ENCODE measurements at regions not wholly inside any gene's neighbourhood (a gene's known extent, or its start where the extent isn't known, plus 50 kb on each side); places are given as distances from the start of the nearest gene placed in this dataset.

DNA sequence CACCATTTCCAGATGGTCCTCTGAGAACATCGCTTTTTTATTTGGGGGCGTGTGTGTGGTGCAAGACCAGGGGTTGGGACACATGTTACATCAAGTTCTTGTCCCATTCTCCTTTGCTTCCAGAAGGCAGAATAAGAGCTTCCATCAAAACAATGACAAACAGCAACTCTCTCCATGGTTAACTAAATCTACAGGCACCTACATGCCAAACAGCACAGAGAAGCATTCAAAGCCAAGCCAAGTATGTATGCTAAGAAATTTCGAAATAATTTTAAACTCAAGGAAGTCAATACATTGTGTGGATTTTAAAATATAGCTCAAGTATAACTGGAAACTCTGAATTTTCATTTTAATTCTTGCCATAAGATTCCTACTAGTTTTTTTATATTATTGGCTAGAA, 105.6 kb downstream of the SEC61B start:
- no peak for DNase-seq

DNA sequence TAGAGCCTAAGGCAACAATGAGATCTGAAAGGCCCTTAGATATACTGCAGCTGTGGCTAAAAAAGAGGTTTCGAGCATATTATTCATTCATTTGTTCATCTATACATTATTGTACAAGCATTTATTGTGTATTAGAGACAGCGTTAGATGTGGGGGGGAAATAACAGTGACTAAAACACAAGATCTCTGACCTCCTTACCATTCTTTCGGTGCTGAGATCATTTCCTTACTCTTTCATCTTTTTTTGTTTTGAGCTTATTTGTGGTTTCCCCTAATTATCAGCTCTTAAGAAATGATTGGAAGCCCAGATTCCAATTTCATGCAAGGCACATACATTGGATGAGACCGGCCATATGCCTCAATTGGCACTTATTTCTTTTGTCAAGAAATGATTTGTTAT, 113.2 kb downstream of the SEC61B start:
- no peak for DNase-seq

DNA sequence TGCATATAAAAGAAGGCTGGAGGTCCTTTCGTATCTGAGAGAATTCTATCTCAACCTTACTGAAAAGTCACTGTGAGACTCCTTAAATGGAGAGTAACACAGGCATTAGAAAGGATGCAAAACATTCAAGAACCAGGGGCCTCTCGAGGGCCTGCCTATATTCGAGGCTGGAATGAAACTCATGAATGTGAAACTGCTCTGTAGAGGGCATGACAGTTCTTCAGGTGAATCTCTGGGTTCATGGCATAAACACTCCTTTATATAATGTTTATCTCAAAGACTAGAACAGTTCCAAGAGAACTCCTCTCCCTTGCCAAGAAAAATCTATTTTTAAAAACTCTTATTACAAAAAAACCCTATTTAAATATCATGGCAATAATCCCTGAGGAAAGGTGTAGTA, 113.9 kb downstream of the SEC61B start:
- DNase-seq, result no peak

DNA sequence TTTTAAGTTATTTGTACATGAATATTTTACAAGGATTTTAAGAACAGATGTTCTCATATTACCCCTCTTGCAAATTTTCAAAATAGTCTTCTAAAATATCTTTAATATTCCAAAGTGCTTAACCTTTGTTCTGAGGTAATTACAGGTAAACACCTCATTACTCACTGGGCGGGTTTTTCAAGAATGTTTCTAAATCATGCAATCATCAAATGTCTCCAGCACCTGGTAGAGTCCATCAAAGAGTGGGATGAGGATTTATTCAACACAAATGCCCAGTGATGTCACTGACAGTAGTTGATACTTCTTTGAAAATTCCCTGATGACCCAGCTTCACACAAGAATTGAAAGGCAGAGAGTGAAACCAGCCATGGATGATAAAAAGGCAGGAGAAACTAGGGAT, 114.4 kb downstream of the SEC61B start:
- DNase-seq, result no peak

DNA sequence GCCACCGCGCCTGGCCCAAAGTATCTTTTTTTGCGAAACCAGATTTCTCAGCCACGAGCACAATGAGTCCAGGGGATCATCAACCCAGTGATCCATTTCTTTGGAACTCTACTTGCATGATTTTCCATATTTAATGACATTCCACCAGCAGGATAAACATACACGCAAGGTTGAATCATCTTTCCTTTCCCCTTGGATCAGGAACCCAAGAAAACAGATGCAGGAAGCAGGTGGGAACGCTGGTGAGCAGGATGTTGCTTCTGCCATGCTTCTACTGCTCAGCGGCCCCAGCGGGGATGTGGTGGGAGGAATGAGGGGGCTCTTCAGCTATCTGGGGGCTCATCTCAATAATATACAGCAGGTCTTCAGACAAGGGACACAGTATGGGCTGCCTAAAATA, 118.2 kb downstream of the SEC61B start:
- no peak for DNase-seq

DNA sequence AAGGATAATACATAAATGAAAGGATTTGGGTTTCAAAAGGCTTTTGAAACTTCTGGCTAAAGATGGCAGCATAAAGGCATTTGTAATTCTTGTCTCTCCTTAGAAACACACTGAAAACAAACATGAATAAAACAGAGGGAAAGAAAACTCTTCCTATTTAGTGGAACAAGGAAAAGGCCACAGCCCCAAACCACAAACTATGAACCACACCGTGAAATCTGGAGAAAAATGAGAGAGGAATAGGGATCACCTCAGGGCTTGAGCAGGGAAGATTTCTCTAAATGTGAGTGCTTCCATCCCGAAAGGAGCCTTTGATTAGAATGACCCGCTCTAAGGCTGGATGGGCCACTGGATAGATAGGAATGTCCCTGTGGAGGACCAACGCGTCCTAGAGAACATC, 119.6 kb downstream of the SEC61B start:
- no peak for DNase-seq

DNA sequence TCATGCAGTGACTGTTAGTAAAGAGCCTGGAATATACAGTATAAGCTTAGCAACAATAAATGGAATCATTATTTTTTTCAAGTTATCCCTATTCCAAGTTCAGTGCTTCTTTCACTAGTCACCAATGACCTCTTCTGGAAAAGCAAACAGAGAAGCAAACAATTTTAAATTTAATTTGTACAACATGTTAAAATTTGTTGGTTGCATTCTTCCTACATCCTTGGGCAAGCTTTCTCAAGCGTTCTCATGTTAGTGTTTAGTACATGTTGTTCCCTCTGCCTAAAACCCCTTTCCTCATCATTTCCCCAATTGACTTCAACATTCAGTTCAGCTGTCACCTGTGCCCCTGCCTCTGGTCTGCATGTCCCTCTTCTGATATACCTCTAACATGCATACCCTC, 123.4 kb downstream of the SEC61B start:
- DNase-seq, result no peak

DNA sequence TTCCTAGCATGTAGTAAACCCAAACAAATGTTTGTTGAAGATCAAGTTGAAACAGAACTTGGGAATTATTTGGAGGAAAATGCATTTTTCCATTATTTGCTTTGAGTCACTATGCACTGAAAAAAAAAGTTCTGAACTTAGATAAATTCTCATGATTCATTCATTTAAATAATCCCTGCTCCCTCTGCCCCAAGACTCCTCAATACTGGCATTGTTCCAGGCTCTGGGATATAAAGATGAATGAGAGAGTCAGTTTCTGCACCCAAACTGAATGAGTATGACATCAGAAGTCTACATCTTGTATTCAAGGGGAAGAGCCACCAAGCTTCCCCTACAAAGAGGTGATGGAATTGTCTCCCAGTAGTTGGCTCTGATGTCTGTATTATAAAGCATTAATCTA, 123.9 kb downstream of the SEC61B start:
- no peak for DNase-seq

DNA sequence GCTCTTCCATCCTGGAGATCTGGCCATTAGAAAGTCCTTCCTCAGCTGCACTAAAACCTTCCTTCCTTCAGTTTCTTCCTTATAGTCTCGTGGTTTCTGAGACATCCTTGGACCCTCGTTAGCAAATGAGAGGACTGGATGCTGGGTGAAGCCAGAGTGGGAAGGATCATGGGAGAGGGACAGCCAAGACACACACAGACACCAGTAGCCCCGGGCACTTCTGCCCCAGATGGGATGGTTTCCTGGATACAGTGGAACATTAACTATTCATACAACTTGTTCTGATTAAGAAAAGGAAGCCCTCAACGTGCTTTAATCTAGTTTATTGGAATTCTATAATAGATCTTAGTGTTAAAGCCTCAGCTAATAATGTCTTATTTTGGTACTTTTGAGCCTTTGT, 125.5 kb downstream of the SEC61B start:
- DNase-seq, result no peak

DNA sequence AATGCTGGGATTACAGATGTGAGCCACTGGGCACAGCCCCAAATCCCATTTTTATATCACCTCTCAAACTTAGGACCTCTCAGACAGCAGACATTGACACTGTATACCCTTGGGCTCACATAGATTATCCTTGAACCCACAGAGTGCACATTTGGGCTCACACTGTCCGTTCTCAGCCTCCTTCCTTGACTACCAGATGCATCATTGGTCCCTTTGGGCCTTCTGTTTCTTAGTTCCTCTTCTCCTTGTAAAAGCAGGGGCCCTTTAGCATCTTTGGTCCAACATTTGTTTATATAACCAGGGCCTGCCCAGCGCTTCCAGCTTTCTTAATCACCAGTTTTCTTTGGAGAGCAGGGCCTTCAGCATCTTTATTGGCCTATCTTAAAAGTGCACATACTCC, 126.2 kb downstream of the SEC61B start:
- DNase-seq, result no peak

DNA sequence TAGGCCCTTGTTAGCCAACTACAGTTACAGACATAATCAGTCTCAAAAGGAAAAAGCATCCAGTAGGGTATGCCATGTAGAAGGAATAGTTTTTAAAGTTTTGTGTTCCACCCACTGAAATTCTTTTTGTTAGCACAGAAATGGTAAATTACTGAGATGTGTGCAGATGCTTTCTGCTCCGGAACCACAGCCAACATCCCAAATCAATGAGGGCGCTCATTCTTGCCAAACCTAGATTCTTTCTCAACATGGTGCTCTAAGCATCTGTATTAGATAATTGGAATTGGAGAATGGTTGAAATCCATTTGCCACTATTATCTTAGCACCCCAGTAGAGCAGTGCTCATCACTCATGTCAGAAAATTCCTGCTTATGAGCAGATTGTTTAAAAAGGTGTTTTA, 127.8 kb downstream of the SEC61B start:
- no peak for DNase-seq

DNA sequence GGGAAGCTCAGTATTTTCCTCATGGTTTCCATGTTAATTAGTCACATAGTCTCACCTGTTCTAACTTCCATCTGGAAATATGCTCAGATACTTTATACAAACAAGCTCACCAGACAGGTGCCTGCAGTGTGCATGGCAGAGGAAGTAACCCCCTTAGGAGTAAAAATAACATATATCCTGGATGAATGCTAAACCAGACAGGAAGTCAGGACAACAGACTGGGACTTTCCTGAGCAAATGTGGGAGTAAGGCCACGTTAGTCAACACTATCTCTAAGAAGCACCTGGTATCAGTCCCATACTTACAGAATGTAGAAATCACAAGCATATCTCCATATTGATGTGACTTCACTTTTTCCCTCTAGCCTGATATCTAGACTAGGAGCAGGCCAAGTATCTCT, 128.4 kb downstream of the SEC61B start:
- no peak for DNase-seq

DNA sequence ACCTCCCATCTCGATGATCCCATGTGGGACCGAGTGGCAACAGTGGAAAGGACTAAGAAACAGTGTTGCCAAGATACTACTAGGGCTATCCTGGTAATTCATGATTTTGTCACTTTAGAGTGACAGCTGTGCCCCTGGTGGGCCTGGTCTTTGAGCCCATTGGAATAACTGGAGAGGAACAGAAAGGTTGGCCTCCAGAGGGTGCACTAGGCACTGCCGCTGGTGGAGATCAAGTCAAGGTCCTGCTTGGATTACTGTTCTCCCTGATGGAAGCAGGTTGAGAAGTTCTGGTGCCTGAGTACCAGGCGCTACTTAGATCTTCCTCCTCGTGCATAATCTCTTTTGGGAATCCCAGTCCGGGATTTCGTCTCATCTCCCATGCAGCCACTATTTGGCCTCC, 129.6 kb downstream of the SEC61B start:
- DNase-seq, result no peak

DNA sequence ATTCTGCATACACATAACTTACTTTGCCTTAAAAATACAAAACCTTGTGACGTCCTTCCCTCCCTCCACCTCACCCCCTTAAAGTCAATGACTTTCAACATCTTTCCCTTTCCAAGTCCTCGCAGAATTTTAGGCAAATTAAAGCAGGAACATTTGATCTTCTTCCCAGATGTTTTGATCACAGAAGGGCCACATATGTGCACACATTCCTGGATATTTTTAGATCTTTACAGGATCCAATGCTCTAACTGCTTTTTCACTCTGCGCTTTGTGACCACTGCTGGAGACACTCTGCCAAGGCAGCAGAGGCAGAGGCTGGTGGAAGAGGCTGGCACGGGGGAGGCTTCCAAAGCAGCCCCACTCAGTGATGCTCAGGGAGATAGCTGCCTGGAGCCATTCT, 130.7 kb downstream of the SEC61B start:
- DNase-seq, result no peak

DNA sequence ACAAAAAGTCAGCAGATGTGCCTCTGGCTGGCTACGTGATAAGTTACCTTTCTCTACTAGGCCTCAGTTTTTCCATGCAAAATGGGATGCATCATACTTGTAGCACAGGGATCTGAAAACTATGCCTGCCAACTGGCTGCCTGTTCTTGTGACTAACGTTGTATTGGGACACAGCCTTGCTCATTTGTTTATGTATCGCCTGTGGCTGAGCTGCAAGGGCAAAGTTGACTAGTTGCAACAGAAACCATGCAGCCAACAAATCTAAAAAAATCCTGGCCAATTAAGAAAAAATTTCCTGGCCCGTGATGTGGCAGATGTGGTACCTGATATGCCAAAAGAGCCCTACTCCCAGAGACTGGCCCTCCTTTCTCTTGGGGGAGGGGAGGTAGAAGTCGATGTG, 131.3 kb downstream of the SEC61B start:
- DNase-seq, result no peak

DNA sequence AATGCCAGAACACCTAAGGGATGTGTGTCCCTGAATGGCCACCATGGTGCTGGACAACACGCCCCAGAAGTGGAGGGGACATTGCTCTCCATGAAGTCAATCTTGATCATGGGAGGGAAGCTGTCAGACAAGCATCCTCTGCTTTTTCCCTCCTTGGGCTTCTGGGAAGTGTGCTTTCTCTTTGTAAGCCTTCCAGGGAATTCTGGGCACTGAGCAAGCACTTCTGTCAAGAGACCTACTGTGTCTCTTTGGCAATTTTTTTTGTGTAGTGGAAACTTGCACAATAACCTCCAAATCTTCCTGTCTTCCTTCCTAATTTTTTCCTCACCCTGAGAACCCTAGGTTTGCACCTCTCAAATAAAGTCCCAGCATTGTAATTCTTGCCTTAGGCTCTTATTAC, 132.0 kb downstream of the SEC61B start:
- DNase-seq, result no peak

DNA sequence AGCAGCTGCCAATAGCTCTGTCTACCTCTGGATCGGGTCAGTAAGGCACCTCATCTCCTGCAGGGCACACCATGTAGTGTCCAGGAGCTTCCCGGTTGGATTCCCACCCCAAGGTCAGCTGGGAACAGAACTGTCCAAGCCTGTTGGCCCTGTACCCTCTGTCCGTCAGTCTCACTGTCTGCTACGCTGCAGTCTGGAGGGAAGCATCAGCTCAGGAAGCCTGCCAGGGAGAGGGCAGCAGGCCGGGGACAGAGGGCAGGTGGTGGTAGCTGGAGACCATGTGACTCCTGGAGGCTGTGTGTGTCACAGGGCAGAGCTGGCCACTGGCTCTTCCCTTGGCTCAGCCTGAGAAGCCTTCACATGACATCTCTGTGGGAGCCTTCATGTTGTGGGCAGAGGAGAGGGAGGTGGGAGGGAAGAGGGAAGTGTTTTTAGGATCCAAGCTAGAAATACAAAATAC, 134.5 kb downstream of the SEC61B start:
- no peak for DNase-seq

DNA sequence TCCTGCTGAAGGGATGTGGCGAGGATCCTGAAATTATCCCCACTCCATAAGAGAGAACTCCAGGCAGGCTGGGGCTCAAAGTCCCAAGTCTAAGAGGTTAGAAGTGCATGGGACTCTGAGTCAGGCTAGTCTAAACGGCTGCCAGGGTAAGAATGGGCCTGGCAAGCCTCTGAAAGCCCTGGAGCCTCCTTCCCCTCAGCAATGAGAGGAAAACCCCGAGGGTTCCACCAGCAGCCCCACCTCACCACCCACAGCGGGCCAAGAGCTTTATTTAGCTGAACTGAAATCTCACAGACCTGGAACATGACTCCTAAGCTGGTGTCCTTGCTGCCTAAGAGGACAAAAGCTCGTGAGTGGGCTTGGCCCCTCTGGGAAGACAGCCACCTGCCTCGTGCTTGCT, 135.5 kb downstream of the SEC61B start:
- DNase-seq, result no peak

DNA sequence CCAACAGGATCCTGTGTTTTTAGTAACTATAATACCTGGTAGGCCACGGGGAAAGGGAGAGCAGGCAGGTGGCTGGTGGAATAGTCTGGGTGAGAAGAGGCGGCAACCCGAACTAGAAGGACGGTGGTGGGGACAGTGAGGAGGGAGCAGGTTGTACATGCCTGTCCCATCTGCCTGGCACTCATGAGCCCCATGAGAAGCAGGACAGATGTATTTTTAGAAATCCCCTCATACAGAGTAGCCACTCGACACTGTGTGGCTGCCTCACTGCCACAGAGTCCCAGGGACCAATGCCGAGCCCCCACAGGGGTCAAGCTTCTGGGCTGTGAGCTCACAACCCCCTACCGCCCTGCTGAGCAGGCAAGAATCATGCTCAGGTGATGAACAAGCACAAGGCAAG, 136.6 kb downstream of the SEC61B start:
- DNase-seq, result no peak

DNA sequence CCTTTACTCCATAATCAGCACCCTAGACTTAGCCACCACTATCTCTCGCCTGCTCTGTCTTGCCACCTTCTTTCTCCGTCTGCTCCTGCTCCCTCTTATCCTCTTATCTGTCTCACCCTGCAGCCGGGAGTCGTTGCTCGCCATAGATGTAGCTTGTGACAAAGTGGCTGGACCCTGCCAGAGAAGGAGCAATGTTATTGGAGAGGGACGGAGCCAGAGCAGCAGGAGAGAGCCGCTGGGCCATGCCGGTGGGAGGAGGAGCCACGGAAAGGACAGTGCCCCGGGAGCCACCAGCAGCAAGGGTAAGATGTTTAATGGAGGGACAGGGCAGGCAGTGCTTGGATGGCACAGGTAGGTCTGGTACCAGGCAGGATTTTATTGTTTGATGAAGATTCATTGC, 137.3 kb downstream of the SEC61B start:
- DNase-seq, result no peak

DNA sequence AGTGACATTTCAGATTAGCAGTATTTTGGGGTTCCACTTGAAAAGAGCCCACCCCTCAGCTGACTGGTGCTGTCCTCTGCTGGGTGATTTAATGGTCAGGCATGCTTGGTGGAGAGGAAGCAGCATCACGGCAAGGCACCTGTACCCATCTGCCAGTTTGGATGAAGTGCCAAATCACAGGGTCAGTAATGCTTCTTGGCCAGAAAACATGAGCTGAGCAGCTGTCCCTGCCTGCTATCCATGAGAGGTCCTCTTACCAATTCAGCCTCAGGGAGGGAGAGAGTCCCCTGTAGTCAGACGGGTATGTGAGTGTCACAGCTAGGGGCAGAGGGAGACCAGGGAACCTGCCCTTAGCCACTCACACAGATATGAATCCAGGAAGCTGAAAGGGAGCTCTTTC, 137.9 kb downstream of the SEC61B start:
- no peak for DNase-seq

DNA sequence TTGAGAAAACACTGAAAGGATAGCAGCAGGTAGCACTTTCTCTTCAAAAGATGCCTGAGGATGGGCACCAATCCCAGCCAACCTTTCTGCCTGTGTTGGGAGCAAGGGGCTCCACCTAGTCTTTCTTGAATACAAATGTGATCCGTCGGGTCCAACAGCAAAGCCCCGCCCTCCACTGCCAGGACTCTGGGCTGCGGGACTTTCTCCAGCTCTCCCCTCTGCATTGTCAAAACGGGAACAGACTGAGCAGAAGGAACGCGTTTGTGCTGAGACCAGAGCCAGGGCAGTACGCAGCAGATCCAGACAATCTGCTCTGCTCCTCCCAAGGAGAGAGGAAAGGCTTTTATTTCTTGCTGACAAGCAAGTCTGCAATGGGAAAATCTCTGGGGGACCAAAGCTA, 139.7 kb downstream of the SEC61B start:
- DNase-seq, result no peak

DNA sequence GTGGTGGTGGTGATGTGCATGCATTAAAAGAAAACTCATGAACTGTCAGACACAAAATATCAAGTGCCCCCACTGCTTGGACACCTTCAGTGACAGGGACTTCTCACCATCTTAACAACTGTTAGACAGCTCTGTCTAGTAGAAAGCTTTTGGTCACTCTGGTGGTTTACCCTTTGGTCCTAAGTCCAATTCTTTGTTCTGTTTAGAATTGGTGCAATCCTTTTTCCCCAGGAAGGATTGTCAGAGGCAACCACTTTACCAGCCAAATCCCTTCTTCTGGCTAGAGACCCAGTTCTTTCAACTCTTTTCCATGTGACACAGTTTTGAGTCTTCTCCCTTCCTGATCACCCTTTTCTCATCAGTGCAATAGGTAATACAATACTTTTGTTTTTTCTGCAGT, 140.2 kb downstream of the SEC61B start:
- no peak for DNase-seq

DNA sequence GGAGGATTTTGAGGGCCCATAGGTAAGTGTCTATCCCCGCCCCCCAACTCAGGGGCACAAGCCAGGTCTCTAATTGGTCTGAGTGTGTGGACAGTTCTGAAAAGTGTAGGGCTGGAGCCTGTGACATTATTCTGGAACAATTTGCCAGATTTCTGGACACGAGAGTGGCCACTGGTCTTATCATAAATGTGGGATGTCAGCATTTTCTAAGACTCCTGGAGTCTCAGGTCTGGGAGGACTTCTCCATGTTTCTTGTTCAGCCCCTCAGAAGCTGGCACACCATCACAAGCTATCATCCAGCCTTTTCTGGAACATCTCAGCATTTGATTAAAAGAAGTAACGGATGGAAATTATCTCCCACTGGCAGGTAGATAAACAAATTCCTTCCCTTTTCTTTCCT, 141.4 kb downstream of the SEC61B start:
- no peak for DNase-seq

DNA sequence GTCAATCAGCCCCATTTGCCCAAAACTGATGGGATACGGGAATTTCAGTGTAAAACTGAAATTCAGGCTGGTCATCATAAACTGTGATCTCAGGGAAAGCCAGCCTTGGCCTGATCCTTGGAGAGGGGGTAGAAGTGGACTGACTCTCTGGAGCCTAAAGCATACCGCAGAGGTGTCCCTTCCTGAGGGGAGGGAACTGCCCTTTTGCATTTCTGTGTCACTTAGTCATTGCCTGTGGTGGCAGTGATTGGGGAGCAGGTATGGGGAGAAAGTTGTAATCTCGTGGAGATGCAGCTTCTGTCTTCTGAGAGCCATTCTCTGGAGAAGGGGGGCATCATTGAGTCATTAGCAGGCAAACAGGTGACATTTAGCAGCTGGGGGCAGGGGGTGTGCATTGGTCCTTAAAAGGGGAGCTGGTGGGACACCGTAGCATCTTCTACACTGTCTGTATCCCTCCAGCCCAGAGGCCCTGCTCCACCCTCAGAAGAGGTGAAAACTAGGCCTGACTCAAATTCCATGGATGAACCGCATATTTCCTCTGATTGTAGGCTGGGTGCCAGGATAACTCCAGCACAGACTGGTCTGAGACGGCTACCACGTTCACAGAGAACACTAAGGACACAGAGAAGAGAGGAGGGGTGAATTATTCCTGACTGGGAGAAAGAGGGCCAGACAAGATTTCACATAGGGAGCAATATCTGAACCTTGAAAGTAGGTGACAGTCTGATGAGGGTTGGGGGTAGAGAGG, 143.3 kb downstream of the SEC61B start:
- no peak for DNase-seq

Measured in occipital lobe (tissue), 1 donor.